ENCODE measurements at regions not wholly inside any gene's neighbourhood (a gene's known extent, or its start where the extent isn't known, plus 50 kb on each side); places are given as distances from the start of the nearest gene placed in this dataset.

DNA sequence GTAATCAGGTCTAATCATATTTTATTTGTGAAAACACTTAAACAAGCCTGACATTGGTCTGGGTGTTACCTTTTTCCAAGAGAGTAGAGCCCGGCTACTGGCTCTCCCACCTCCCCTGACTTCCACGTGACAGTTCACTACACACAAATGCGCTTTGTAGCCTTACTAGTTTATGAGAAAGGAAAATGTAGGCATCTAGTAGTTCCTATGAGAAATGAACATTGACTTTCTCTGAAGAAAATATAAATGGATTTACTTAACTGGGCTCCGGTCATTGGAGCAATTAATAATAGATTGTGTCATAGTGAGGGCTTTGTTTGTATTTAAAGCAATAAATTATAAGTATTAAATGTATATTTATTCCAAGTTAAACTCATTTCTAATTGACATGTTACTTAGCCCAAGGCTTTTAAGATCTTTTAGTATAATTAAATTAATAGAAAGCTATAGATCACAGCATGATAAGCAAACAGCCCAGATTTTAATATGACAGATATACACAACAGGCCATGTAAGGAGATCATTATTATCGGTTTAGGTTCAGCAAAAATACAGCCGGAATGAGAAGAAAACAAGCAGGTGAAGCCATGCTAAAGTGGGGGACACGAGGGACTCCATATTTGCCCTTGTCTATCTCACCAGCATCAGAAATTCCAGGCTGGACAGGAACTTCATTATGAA is 756.5 kb upstream of the ADAMTS16 start:
- H3K27me3 ChIP-seq (ENCODE audit: control insufficient read depth, insufficient read depth, low read length): no peaks in the 10 kb centered on the region
- WGBS (ENCODE audit: insufficient coverage, low lambda C conversion rate): no CpG with 5 or more reads among the region's 7 CpGs
- H3K9me3 ChIP-seq (ENCODE audit: control insufficient read depth, low read depth, low read length): no peaks in the 10 kb centered on the region
- no peaks in the 10 kb centered on the region for H3K36me3 ChIP-seq (ENCODE audit: control insufficient read depth, insufficient read depth, low read length)
- no peak for DNase-seq
- no peak overlapping the region for H3K27ac ChIP-seq (ENCODE audit: low read length)
- no peaks in the 10 kb centered on the region for H3K4me1 ChIP-seq (ENCODE audit: control insufficient read depth, insufficient read depth, low read length)
- no peak overlapping the region for H3K4me3 ChIP-seq (ENCODE audit: low read length)

DNA sequence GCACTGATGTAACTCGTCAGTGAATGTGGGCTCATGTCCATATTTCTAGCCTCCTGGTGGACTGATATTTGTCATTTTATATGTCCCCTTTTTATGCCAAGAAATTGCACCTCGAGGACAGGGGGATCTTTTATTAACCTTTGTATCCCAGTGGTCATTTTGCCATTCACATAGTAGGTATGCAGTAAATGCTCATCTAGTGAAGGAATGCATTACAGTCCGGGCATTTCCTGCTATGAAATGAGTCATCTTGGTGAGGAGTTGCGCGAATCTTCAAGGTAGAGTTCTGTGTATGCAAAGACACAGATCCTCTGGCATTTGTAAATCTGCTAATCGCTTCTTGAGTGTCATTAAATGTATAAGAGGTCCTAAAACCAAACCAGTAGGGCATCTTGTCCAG is 755.5 kb upstream of the ADAMTS16 start:
- no peak overlapping the region for H3K27ac ChIP-seq (ENCODE audit: low read length)
- WGBS (ENCODE audit: insufficient coverage, low lambda C conversion rate): 96% methylated on average over 3 of the region's 6 CpGs
- DNase-seq: no peak

DNA sequence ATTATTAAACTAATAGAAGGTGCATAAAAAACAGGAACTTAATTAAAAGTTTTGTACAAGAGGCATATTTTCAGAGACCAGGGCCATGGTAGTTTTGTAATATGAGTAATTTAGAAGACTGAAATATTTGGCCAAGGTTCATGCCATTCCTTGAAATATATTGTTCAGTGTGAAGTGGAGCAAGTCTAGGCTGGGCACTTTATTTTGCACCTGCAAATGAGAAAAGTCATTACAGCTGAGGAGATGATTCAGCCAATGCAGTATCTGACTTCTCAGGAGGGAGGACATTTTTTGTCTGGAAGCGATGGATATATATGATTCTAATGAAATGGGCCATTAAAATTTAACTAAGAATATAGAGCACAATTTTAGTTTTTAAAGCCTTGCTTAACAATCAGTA is 754.0 kb upstream of the ADAMTS16 start:
- DNase-seq: no peak
- H3K36me3 ChIP-seq (ENCODE audit: control insufficient read depth, insufficient read depth, low read length): no peaks in the 10 kb centered on the region
- 100% methylated on average over 1 of the region's 1 CpG for WGBS (ENCODE audit: insufficient coverage, low lambda C conversion rate)

More for the DNA sequence above, 755.5 kb upstream of the ADAMTS16 start:
- Histone ChIP-seq H3K9me3 (ENCODE audit: control insufficient read depth, low read depth, low read length) (no peaks in the 10 kb centered on the region), H3K4me3 (ENCODE audit: low read length) (no peak overlapping the region), H3K36me3 (ENCODE audit: control insufficient read depth, insufficient read depth, low read length) (no peaks in the 10 kb centered on the region), H3K4me1 (ENCODE audit: control insufficient read depth, insufficient read depth, low read length) (no peaks in the 10 kb centered on the region), H3K27me3 (ENCODE audit: control insufficient read depth, insufficient read depth, low read length) (no peaks in the 10 kb centered on the region)

DNA sequence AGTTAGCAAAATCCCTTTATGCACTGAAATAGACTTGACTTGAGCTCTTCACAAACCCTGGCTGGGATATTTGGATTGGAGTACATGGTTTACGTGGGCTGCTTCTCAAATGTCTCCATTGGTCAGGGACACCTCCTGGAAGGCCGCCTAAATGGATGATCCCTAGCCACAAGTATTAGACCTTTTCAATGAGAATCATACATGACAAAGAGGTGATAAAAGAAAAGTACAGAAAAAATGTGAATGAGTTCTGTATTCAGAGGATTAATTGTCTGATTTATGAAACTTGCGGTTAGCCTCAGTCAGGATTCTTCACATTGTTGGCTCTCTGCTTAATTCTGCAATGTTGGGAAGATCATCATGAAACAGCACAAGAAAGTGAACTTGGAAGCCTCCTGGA is 752.8 kb upstream of the ADAMTS16 start:
- Histone ChIP-seq H3K36me3 (ENCODE audit: control insufficient read depth, insufficient read depth, low read length) (no peaks in the 10 kb centered on the region), H3K27ac (ENCODE audit: low read length) (no peak overlapping the region), H3K4me3 (ENCODE audit: low read length) (no peak overlapping the region), H3K9me3 (ENCODE audit: control insufficient read depth, low read depth, low read length) (no peaks in the 10 kb centered on the region), H3K27me3 (ENCODE audit: control insufficient read depth, insufficient read depth, low read length) (no peaks in the 10 kb centered on the region), H3K4me1 (ENCODE audit: control insufficient read depth, insufficient read depth, low read length) (no peaks in the 10 kb centered on the region)
- 100% methylated on average over 1 of the region's 3 CpGs for WGBS (ENCODE audit: insufficient coverage, low lambda C conversion rate)
- DNase-seq: no peak

More for the DNA sequence above, 754.0 kb upstream of the ADAMTS16 start:
- Histone ChIP-seq H3K4me3 (ENCODE audit: low read length) (no peak overlapping the region), H3K27me3 (ENCODE audit: control insufficient read depth, insufficient read depth, low read length) (no peaks in the 10 kb centered on the region), H3K9me3 (ENCODE audit: control insufficient read depth, low read depth, low read length) (no peaks in the 10 kb centered on the region), H3K4me1 (ENCODE audit: control insufficient read depth, insufficient read depth, low read length) (no peaks in the 10 kb centered on the region), H3K27ac (ENCODE audit: low read length) (no peak overlapping the region)

DNA sequence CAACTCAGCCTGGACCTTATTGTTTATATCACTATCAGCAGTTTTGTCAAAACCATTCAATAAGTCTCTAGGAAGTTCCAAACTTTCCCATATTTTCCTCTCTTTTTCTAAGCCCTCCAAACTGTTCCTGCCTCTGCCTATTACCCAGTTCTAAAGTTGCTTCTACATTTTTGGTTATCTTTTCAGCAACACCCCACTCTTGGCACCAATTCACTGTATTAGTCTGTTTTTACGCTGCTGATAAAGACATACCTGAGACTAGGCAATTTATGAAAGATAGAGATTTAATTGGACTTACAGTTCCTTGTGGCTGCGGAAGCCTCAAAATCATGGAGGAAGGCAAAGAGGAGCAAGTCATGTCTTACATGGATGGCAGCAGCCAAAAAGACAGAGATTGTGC is 744.4 kb upstream of the ADAMTS16 start:
- no peak overlapping the region for H3K4me3 ChIP-seq (ENCODE audit: low read length)
- no peak overlapping the region for H3K27ac ChIP-seq (ENCODE audit: low read length)
- no peak for DNase-seq
- H3K27me3 ChIP-seq (ENCODE audit: control insufficient read depth, insufficient read depth, low read length): no peaks in the 10 kb centered on the region
- H3K36me3 ChIP-seq (ENCODE audit: control insufficient read depth, insufficient read depth, low read length): no peaks in the 10 kb centered on the region
- WGBS (ENCODE audit: insufficient coverage, low lambda C conversion rate): no CpG with 5 or more reads among the region's 2 CpGs
- H3K4me1 ChIP-seq (ENCODE audit: control insufficient read depth, insufficient read depth, low read length): no peaks in the 10 kb centered on the region
- H3K9me3 ChIP-seq (ENCODE audit: control insufficient read depth, low read depth, low read length): no peaks in the 10 kb centered on the region

DNA sequence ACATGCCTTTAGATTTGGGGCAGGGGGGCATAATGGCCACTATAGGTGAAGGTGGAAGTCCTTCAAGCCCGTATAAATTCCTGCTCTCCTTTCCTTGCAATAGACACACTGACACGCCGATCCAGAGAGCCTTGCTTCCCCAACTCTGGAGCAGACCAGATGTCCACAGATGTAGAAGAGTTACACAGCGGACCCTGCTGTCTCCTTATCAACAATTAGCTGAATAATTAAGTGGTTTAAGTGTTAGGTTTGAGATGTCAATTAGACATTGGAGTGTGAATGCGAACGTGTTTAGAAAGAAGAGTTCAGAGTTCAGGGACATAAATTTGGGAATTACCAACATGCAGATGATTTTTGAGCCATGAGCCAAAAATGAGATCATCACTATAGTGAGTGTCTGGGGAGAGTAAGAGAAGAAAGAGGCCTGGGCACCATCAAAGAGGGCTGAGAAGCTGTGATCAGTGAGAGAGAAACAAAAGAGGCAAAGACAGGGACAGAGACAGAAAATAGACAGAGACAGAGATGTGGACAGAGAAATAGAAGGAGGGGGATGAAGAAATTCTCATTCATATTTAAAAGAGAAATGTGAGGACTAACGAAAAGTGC is 734.4 kb upstream of the ADAMTS16 start:
- no peak for DNase-seq
- H3K4me1 ChIP-seq (ENCODE audit: control insufficient read depth, insufficient read depth, low read length): no peaks in the 10 kb centered on the region
- no peaks in the 10 kb centered on the region for H3K36me3 ChIP-seq (ENCODE audit: control insufficient read depth, insufficient read depth, low read length)
- H3K27me3 ChIP-seq (ENCODE audit: control insufficient read depth, insufficient read depth, low read length): no peaks in the 10 kb centered on the region
- no peak overlapping the region for H3K4me3 ChIP-seq (ENCODE audit: low read length)
- no peaks in the 10 kb centered on the region for H3K9me3 ChIP-seq (ENCODE audit: control insufficient read depth, low read depth, low read length)
- no peak overlapping the region for H3K27ac ChIP-seq (ENCODE audit: low read length)
- 40% methylated on average over 1 of the region's 7 CpGs for WGBS (ENCODE audit: insufficient coverage, low lambda C conversion rate)

DNA sequence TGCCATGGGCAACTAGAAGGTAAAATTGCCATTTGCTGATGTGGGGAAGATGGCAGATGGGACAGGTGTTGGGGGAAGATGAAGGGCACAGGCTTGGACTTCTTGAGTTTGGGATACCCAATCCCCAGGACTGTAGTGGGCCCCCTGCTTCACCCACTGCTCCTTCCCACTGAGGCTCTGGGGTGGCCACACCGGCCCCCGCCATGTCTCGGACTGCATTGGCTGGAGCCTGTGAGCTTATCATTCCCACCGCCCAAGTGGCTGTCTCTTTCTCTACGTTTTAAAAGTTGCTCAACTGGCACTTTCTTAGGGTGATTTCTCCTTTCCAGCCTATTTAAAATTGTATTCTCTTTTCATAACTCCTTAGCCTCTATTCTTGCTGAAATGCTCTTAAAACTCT is 730.0 kb upstream of the ADAMTS16 start:
- Histone ChIP-seq H3K27ac (ENCODE audit: low read length) (no peak overlapping the region), H3K4me3 (ENCODE audit: low read length) (no peak overlapping the region), H3K36me3 (ENCODE audit: control insufficient read depth, insufficient read depth, low read length) (no peaks in the 10 kb centered on the region), H3K9me3 (ENCODE audit: control insufficient read depth, low read depth, low read length) (no peaks in the 10 kb centered on the region), H3K27me3 (ENCODE audit: control insufficient read depth, insufficient read depth, low read length) (no peaks in the 10 kb centered on the region), H3K4me1 (ENCODE audit: control insufficient read depth, insufficient read depth, low read length) (no peaks in the 10 kb centered on the region)
- DNase-seq: no peak
- WGBS (ENCODE audit: insufficient coverage, low lambda C conversion rate): 80% methylated on average over 4 of the region's 5 CpGs

DNA sequence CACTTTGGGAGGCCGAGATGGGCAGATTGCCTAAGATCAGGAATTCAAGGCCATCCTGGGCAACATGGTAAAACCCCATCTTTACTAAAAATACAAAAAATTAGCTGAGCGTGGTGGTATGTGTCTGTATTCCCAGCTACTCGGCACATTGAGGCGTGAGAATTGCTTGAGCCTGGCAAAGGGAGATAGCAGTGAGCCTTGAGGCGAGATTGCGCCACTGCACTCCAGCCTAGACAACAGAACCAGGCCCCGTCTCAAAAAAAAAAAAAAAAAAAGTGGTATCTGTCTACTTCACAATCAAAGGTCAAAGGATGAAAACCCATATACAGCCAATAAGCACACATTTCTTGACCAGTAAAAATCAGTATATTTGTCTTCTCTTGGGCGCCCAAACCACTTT is 728.5 kb upstream of the ADAMTS16 start:
- no peaks in the 10 kb centered on the region for H3K36me3 ChIP-seq (ENCODE audit: control insufficient read depth, insufficient read depth, low read length)
- no peak overlapping the region for H3K27ac ChIP-seq (ENCODE audit: low read length)
- no peaks in the 10 kb centered on the region for H3K9me3 ChIP-seq (ENCODE audit: control insufficient read depth, low read depth, low read length)
- H3K4me1 ChIP-seq (ENCODE audit: control insufficient read depth, insufficient read depth, low read length): no peaks in the 10 kb centered on the region
- WGBS (ENCODE audit: insufficient coverage, low lambda C conversion rate): 50% methylated on average over 1 of the region's 8 CpGs
- H3K4me3 ChIP-seq (ENCODE audit: low read length): no peak overlapping the region
- no peak for DNase-seq
- no peaks in the 10 kb centered on the region for H3K27me3 ChIP-seq (ENCODE audit: control insufficient read depth, insufficient read depth, low read length)

DNA sequence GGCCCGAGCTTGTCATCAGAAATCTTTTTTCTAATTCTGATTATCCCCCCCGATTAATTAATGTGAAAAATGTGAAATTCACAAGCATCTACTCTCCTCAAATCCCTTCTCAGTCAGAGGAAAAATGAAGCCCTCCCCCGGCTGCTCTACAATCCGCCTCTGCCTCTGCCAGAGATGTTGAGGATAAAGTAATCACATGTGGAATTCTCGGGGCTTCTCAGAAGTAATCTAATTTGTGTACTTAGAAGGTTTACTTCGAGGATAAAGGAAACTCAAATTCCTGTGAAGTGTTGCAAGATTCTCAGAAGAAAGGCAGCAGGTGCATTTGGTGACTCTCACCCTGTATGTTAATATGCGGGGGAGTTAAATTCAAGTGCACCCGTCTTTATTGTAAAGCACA is 726.1 kb upstream of the ADAMTS16 start:
- no peak overlapping the region for H3K4me3 ChIP-seq (ENCODE audit: low read length)
- no peaks in the 10 kb centered on the region for H3K4me1 ChIP-seq (ENCODE audit: control insufficient read depth, insufficient read depth, low read length)
- no peak overlapping the region for H3K27ac ChIP-seq (ENCODE audit: low read length)
- no peaks in the 10 kb centered on the region for H3K9me3 ChIP-seq (ENCODE audit: control insufficient read depth, low read depth, low read length)
- 50% methylated on average over 2 of the region's 8 CpGs for WGBS (ENCODE audit: insufficient coverage, low lambda C conversion rate)
- no peak for DNase-seq
- H3K36me3 ChIP-seq (ENCODE audit: control insufficient read depth, insufficient read depth, low read length): no peaks in the 10 kb centered on the region
- H3K27me3 ChIP-seq (ENCODE audit: control insufficient read depth, insufficient read depth, low read length): no peaks in the 10 kb centered on the region

DNA sequence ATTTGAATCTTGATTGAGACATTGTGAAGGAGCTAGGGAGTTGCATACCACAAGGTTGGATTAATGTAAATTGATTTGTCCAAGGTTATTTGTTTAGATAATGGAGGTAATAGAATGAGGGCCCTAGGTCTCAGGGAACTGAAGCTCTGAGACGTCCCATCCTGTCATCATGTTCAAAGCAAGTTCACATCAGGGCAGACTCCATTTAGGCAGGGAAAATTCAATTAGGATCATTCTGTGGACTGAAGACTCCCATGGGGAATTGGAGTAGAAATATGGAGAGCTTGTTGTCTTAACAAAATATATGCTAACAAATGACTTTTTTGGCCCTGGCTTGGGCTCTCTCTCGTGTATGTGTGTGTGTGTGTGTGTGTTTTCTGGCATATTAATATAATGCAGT is 722.0 kb upstream of the ADAMTS16 start:
- no peak for DNase-seq
- H3K27me3 ChIP-seq (ENCODE audit: control insufficient read depth, insufficient read depth, low read length): no peaks in the 10 kb centered on the region
- H3K4me3 ChIP-seq (ENCODE audit: low read length): no peak overlapping the region
- H3K4me1 ChIP-seq (ENCODE audit: control insufficient read depth, insufficient read depth, low read length): no peaks in the 10 kb centered on the region
- peaks cover 4% of the 10 kb centered on the region for H3K9me3 ChIP-seq (ENCODE audit: control insufficient read depth, low read depth, low read length)
- H3K27ac ChIP-seq (ENCODE audit: low read length): no peak overlapping the region
- no CpG with 5 or more reads among the region's 2 CpGs for WGBS (ENCODE audit: insufficient coverage, low lambda C conversion rate)
- H3K36me3 ChIP-seq (ENCODE audit: control insufficient read depth, insufficient read depth, low read length): no peaks in the 10 kb centered on the region

DNA sequence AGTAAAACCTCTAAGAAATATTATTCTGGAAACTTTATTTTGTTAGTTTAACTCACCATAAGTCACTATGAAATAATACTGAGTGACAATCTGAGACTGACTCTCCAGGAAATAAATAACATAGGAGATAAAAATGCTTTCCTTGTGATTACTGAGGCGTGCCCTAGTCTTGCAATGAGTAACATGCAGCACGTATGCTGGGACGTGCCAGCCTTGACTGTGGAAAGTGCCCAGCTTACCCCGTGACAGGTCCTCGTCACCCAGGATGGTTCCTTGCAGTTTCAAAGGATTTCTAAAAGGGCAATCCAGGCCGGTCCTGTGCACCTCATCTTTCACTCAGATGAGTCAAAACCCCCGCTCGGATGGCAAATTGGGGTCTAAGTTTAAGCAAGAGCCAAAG is 720.8 kb upstream of the ADAMTS16 start:
- no peaks in the 10 kb centered on the region for H3K4me1 ChIP-seq (ENCODE audit: control insufficient read depth, insufficient read depth, low read length)
- no peak for DNase-seq
- H3K4me3 ChIP-seq (ENCODE audit: low read length): no peak overlapping the region
- no peak overlapping the region for H3K27ac ChIP-seq (ENCODE audit: low read length)
- WGBS (ENCODE audit: insufficient coverage, low lambda C conversion rate): no CpG with 5 or more reads among the region's 8 CpGs
- H3K9me3 ChIP-seq (ENCODE audit: control insufficient read depth, low read depth, low read length): peaks cover 4% of the 10 kb centered on the region
- no peaks in the 10 kb centered on the region for H3K27me3 ChIP-seq (ENCODE audit: control insufficient read depth, insufficient read depth, low read length)
- H3K36me3 ChIP-seq (ENCODE audit: control insufficient read depth, insufficient read depth, low read length): no peaks in the 10 kb centered on the region
